ENCODE measurements at regions not wholly inside any gene's neighbourhood (a gene's known extent, or its start where the extent isn't known, plus 50 kb on each side); places are given as distances from the start of the nearest gene placed in this dataset.

DNA sequence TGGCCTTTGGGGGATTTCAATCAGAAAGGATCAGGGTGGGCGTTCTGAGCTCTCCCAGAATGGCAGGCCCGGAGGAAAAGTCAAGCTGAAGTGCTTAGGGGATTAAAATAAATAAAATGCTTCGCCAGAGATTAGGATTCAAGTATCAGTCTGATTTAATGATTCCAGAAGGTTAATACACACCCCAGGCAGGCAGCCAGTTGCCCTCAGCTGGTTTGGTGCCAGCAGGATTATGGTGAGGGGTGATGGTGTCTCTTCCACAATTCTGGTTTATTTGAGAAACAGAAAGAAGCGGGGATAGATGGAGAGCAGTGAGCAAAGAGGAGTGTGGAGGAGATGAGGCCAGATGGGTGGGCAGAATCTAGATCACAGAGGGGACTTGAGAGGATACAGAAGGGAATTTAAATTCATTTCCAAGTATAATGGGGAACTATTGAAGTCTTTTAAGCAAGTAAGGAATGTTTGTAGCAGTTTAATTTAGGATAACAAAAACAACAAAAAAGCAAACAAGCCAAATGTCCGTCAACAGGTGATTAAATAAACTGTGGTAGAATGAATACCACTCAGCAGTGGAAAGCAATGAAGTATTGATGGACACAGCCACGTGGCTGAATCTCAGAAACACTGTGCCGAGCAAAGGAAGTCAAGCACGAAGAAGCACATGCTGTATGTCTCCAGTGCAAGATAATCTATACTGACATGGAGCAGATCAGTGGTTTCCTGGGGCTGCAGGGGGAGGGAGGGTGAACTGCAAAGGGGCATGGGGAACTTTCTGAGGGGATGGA lies 297.7 kb downstream of the MSX2 start:
- ChIA-PET POLR2A (no interaction called here), CTCF (interaction anchor here (0.5 kb wide), 1 partner anchor 20 kb away, joined by 4 read pairs; no protein-coding TSS in a partner anchor)
- H3K4me1 ChIP-seq (ENCODE audit: control insufficient read depth in 1 of 2, insufficient read depth in 2 of 2, low read depth in 1 of 2, low read length in 1 of 2), result no peaks in the 10 kb centered on the region; a peak in 1 of 4 replicates
- no peaks in the 10 kb centered on the region for H3K27me3 ChIP-seq (ENCODE audit: insufficient read depth)
- H4K20me1 ChIP-seq (ENCODE audit: insufficient read depth), result no peaks in the 10 kb centered on the region
- H3K4me3 ChIP-seq (ENCODE audit: low read depth in 2 of 2, low read length in 1 of 2), result no peak overlapping the region
- H2AFZ ChIP-seq (ENCODE audit: low read depth), result no peak overlapping the region
- H3K36me3 ChIP-seq (replicated peaks in 1 of 2; ENCODE audit: control insufficient read depth in 1 of 2, insufficient read depth in 2 of 2, low read length in 1 of 2), result no peaks in the 10 kb centered on the region
- peak; percentile 19 for DNase-seq
- 17% methylated on average over 8 of the region's 8 CpGs for WGBS (ENCODE audit: low lambda C conversion rate)
- no peak overlapping the region for H3K9ac ChIP-seq
- no peaks in the 10 kb centered on the region for H3K9me2 ChIP-seq
- H3K4me2 ChIP-seq, result no peak overlapping the region
- no peak overlapping the region for H3K27ac ChIP-seq (ENCODE audit: low read depth in 2 of 2, low read length in 1 of 2)
- no peaks in the 10 kb centered on the region for H3F3A ChIP-seq (replicated peaks; ENCODE audit: insufficient read depth)
- H3K79me2 ChIP-seq (ENCODE audit: insufficient read depth), result no peaks in the 10 kb centered on the region
- TF ChIP-seq FOSL2 (IDR thresholded peaks at IDR 0.05; ENCODE audit: borderline replicate concordance, low read depth), result no peak
- TF ChIP-seq USF2 (IDR thresholded peaks at IDR 0.05; ENCODE audit: borderline replicate concordance, low read depth, low read length), result no peak
- TF ChIP-seq CHD2 (IDR thresholded peaks at IDR 0.05; ENCODE audit: low read length, partially characterized antibody), result no peak
- no peak for TF ChIP-seq YY1 (IDR thresholded peaks at IDR 0.05; ENCODE audit: low read depth)
- no peak for TF ChIP-seq FOXJ3 (CRISPR knock-in tag; IDR thresholded peaks at IDR 0.05)
- no peak for TF ChIP-seq TAF1 (IDR thresholded peaks at IDR 0.05; ENCODE audit: borderline replicate concordance, low read depth, low read length)
- TF ChIP-seq ZBTB33 (IDR thresholded peaks at IDR 0.05; ENCODE audit: borderline replicate concordance, low read depth), result no peak
- TF ChIP-seq SIN3A (IDR thresholded peaks at IDR 0.05; ENCODE audit: borderline replicate concordance, low read depth, low read length), result no peak
- TF ChIP-seq JUND (IDR thresholded peaks at IDR 0.05), result no peak
- TF ChIP-seq, protein P1, sequence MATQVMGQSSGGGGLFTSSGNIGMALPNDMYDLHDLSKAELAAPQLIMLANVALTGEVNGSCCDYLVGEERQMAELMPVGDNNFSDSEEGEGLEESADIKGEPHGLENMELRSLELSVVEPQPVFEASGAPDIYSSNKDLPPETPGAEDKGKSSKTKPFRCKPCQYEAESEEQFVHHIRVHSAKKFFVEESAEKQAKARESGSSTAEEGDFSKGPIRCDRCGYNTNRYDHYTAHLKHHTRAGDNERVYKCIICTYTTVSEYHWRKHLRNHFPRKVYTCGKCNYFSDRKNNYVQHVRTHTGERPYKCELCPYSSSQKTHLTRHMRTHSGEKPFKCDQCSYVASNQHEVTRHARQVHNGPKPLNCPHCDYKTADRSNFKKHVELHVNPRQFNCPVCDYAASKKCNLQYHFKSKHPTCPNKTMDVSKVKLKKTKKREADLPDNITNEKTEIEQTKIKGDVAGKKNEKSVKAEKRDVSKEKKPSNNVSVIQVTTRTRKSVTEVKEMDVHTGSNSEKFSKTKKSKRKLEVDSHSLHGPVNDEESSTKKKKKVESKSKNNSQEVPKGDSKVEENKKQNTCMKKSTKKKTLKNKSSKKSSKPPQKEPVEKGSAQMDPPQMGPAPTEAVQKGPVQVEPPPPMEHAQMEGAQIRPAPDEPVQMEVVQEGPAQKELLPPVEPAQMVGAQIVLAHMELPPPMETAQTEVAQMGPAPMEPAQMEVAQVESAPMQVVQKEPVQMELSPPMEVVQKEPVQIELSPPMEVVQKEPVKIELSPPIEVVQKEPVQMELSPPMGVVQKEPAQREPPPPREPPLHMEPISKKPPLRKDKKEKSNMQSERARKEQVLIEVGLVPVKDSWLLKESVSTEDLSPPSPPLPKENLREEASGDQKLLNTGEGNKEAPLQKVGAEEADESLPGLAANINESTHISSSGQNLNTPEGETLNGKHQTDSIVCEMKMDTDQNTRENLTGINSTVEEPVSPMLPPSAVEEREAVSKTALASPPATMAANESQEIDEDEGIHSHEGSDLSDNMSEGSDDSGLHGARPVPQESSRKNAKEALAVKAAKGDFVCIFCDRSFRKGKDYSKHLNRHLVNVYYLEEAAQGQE (IDR thresholded peaks at IDR 0.05; ENCODE audit: low read depth, low read length), result no peak
- TF ChIP-seq, protein P2, sequence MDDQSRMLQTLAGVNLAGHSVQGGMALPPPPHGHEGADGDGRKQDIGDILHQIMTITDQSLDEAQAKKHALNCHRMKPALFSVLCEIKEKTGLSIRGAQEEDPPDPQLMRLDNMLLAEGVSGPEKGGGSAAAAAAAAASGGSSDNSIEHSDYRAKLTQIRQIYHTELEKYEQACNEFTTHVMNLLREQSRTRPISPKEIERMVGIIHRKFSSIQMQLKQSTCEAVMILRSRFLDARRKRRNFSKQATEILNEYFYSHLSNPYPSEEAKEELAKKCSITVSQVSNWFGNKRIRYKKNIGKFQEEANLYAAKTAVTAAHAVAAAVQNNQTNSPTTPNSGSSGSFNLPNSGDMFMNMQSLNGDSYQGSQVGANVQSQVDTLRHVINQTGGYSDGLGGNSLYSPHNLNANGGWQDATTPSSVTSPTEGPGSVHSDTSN (IDR thresholded peaks at IDR 0.05), result no peak
- TF ChIP-seq ELF1 (IDR thresholded peaks at IDR 0.05), result no peak
- no peak for TF ChIP-seq GATA2 (CRISPR knock-in tag; IDR thresholded peaks at IDR 0.05)
- TF ChIP-seq, protein P3, sequence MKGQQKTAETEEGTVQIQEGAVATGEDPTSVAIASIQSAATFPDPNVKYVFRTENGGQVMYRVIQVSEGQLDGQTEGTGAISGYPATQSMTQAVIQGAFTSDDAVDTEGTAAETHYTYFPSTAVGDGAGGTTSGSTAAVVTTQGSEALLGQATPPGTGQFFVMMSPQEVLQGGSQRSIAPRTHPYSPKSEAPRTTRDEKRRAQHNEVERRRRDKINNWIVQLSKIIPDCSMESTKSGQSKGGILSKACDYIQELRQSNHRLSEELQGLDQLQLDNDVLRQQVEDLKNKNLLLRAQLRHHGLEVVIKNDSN (IDR thresholded peaks at IDR 0.05; ENCODE audit: borderline replicate concordance, low read depth), result no peak
- no peak for TF ChIP-seq NRF1 (IDR thresholded peaks at IDR 0.05; ENCODE audit: low read depth, low read length)
- no peak for TF ChIP-seq MXI1 (IDR thresholded peaks at IDR 0.05; ENCODE audit: low read depth, low read length)
- no peak for TF ChIP-seq SMC3 (IDR thresholded peaks at IDR 0.05; ENCODE audit: low read depth, low read length)
- TF ChIP-seq TEAD4 (IDR thresholded peaks at IDR 0.05; ENCODE audit: borderline replicate concordance, insufficient read depth), result no peak
- no peak for TF ChIP-seq RFX5 (IDR thresholded peaks at IDR 0.05; ENCODE audit: low read length)
- no peaks in the 10 kb centered on the region for H3K9me3 ChIP-seq

All from SK-N-SH (cell line).